H1 (cell line): ENCODE measurements at regions not wholly inside any gene's neighbourhood (a gene's known extent, or its start where the extent isn't known, plus 50 kb on each side); places are given as distances from the start of the nearest gene placed in this dataset.

Source experiments
- HDAC6 ChIP-seq: IDR thresholded peaks from one replicate; pipeline ENCODE4 v1.7.1; 2012; ENCODE audit warnings: low read depth, mild to moderate bottlenecking, inconsistent platforms, low read length, moderate library complexity
- SIRT6 ChIP-seq: IDR thresholded peaks from one replicate; pipeline ENCODE4 v1.7.1; 2012; ENCODE audit warnings: low read length, inconsistent platforms
- SP4 ChIP-seq: IDR thresholded peaks from 2 replicates; pipeline ENCODE4 v1.6.1; 2012; ENCODE audit warnings: low read length, inconsistent platforms

DNA sequence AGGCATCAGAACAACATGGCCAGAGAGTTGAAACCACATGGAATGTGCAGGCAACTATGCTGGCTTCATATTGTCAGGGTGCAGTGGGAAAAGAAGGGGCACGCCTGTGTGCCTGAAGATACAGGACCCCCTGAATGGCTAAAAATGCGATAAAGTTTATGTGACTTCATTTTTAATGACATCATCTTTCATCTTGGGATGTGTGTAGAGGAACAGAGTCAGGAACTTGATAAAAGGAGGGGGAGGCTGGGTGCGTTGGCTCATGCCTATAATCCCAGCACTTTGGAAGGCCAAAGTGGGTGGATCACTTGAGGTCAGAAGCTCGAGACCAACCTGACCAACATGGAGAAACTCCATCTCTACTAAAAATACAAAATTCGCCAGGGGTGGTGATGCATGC is 872.6 kb downstream of the TDRD15 start (continued):
- TF ChIP-seq SP4 (no peak), SIRT6 (no peak), HDAC6 (no peak)
- TF ChIP-seq, all 59 proteins: peak for 0
